Ishikawa (cell line): ENCODE measurements at regions not wholly inside any gene's neighbourhood (a gene's known extent, or its start where the extent isn't known, plus 50 kb on each side); places are given as distances from the start of the nearest gene placed in this dataset.

Experiments
- EP300 ChIP-seq: IDR thresholded peaks from 2 replicates; pipeline ENCODE4 v1.6.1; 2012; ENCODE audit warnings: borderline replicate concordance
- NFIC ChIP-seq: IDR thresholded peaks from 2 replicates; pipeline ENCODE4 v1.6.1; 2012
- REST ChIP-seq: IDR thresholded peaks from 2 replicates; pipeline ENCODE4 v1.6.1; 2012; ENCODE audit warnings: low read depth, mild to moderate bottlenecking
- TAF1 ChIP-seq: IDR thresholded peaks from 2 replicates; pipeline ENCODE4 v1.6.1; 2012; ENCODE audit warnings: low read depth, mild to moderate bottlenecking
- TEAD4 ChIP-seq: IDR thresholded peaks from 2 replicates; pipeline ENCODE4 v1.6.1; 2012

GRCh38 chr12:94031763-94032162 is 116.6 kb upstream of the PLXNC1 start:
- no peak for TF ChIP-seq EP300
- no peak for TF ChIP-seq TEAD4
- TF ChIP-seq NFIC, result no peak
- no peak for TF ChIP-seq TAF1
- TF ChIP-seq REST, result no peak
